DOHH2 (cell line): ENCODE measurements at regions not wholly inside any gene's neighbourhood (a gene's known extent, or its start where the extent isn't known, plus 50 kb on each side); places are given as distances from the start of the nearest gene placed in this dataset.

ENCODE experiments used
- EZH2phosphoT487 ChIP-seq: fragments of 200-600 bp; sonication (generic); IDR thresholded peaks from 2 replicates; pipeline ENCODE4 v1.6.1; 2017; ENCODE audit warnings: borderline replicate concordance, mild to moderate bottlenecking, antibody characterized with exemption, low read length, moderate library complexity, mixed read lengths
- TF ChIP-seq, protein P1 (sequence below): fragments of 200-600 bp; sonication (generic); IDR thresholded peaks from one replicate; pipeline ENCODE4 v1.5.1; 2014; ENCODE audit warnings: antibody characterized with exemption, mild to moderate bottlenecking, low read depth, low read length; ENCODE audit not compliant: poor library complexity, severe bottlenecking

DNA sequence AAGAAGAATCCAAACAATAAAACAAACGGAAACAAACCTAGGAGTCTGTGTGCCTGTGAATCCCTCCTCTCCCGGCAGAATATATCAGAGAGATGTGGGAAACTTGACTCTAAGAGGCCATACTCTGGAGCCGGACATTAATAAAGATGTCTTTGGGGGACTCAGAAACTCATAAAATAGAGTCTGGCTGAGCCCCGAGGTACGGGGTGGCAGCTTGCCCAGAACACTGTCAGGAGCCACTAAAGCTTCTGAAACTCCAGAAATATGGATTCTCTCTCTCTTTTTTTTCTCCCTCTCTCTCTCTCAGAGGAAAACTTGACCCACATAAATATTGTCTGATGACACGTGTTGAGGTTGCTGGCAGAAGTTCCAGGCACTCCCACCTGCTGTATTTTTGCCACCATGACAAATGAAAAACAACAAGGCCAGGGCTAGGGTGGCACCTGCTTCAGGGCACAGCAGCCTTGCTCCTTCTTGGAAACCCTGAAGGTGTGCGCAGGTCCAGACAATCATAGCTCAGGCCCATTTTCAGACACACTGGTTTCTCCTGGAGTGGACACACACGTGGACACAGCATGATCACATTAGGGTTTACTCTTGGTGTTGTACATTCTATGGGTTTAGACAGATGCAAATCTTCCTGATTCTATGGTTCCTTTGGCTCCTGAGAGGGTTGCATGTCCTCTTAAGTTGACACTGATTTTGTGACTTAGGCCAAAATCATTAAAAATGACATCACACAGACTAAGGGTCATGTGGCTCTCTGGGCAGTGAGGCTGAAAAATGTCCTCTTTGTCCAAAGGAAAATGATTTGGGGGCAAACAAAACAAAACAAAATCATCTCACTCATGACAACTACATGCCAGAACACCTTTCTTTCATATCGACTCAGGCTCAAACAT is 282.6 kb upstream of the IRX3 start:
- TF ChIP-seq, protein P1, sequence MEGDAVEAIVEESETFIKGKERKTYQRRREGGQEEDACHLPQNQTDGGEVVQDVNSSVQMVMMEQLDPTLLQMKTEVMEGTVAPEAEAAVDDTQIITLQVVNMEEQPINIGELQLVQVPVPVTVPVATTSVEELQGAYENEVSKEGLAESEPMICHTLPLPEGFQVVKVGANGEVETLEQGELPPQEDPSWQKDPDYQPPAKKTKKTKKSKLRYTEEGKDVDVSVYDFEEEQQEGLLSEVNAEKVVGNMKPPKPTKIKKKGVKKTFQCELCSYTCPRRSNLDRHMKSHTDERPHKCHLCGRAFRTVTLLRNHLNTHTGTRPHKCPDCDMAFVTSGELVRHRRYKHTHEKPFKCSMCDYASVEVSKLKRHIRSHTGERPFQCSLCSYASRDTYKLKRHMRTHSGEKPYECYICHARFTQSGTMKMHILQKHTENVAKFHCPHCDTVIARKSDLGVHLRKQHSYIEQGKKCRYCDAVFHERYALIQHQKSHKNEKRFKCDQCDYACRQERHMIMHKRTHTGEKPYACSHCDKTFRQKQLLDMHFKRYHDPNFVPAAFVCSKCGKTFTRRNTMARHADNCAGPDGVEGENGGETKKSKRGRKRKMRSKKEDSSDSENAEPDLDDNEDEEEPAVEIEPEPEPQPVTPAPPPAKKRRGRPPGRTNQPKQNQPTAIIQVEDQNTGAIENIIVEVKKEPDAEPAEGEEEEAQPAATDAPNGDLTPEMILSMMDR, result no peak
- no peak for TF ChIP-seq EZH2phosphoT487
